GM23338 (cell line): ENCODE measurements at regions not wholly inside any gene's neighbourhood (a gene's known extent, or its start where the extent isn't known, plus 50 kb on each side); places are given as distances from the start of the nearest gene placed in this dataset.

Source experiments
- ATAC-seq: fragments of 200-7000 bp; cut with Tn5 transposase; 3 replicates; pipeline ENCODE4 v1.9.1; 2020
- DNase-seq: peaks from one replicate; pipeline ENCODE4 v3.0.0-alpha.2; 2015; ENCODE audit warnings: low spot score
- H2AFZ ChIP-seq: fragments of 200-600 bp; sonication (generic); 2 replicates; pipeline ENCODE4 v1.8.0; 2016; ENCODE audit warnings: antibody characterized with exemption, mild to moderate bottlenecking, moderate library complexity
- H3F3A ChIP-seq: fragments of 200-600 bp; sonication (generic); replicated peaks from 2 replicates; pipeline ENCODE4 v1.8.0; 2017; ENCODE audit warnings: antibody characterized with exemption, mixed run types, low read depth
- H3K27ac ChIP-seq: fragments of 200-600 bp; sonication (generic); 2 replicates; pipeline ENCODE4 v1.6.1; 2016; ENCODE audit warnings: low read depth
- H3K27me3 ChIP-seq: fragments of 200-600 bp; sonication (generic); 2 replicates; pipeline ENCODE4 v1.8.0; 2016; ENCODE audit warnings: mild to moderate bottlenecking, mixed run types, moderate library complexity; ENCODE audit not compliant: insufficient read depth
- H3K36me3 ChIP-seq: fragments of 200-600 bp; sonication (generic); 2 replicates; pipeline ENCODE4 v1.8.0; 2016; ENCODE audit warnings: mild to moderate bottlenecking; ENCODE audit not compliant: insufficient read depth
- H3K4me1 ChIP-seq: fragments of 200-600 bp; sonication (generic); 2 replicates; pipeline ENCODE4 v1.8.0; 2016; ENCODE audit warnings: mild to moderate bottlenecking, moderate library complexity; ENCODE audit not compliant: insufficient read depth
- H3K4me2 ChIP-seq: fragments of 200-600 bp; sonication (generic); 2 replicates; pipeline ENCODE4 v1.7.1; 2017; ENCODE audit warnings: mixed run types
- H3K4me3 ChIP-seq: fragments of 200-600 bp; sonication (generic); 2 replicates; pipeline ENCODE4 v1.6.1; 2016; ENCODE audit warnings: mixed run types
- H3K79me2 ChIP-seq: fragments of 200-600 bp; sonication (generic); replicated peaks from 2 replicates; pipeline ENCODE4 v1.8.0; 2017; ENCODE audit warnings: mild to moderate bottlenecking; ENCODE audit not compliant: insufficient read depth
- H3K9me2 ChIP-seq: fragments of 200-600 bp; sonication (generic); 2 replicates; pipeline ENCODE4 v1.8.0; 2017; ENCODE audit not compliant: insufficient read depth
- H4K20me1 ChIP-seq: fragments of 200-600 bp; sonication (generic); replicated peaks from 2 replicates; pipeline ENCODE4 v1.8.0; 2017; ENCODE audit warnings: mild to moderate bottlenecking; ENCODE audit not compliant: insufficient read depth
- H3K27ac Mint-ChIP-seq: 2 replicates; pipeline ENCODE4 v1.8.0; 2020; ENCODE audit warnings: inconsistent platforms, mild to moderate bottlenecking, moderate library complexity, mixed read lengths
- H3K27me3 Mint-ChIP-seq: 3 replicates; pipeline ENCODE4 v1.8.0; 2022; ENCODE audit warnings: low read depth, mild to moderate bottlenecking, moderate library complexity, mixed read lengths, inconsistent platforms; ENCODE audit not compliant: insufficient read depth, poor library complexity
- H3K36me3 Mint-ChIP-seq: 3 replicates; pipeline ENCODE4 v1.8.0; 2021; ENCODE audit warnings: low read depth, mild to moderate bottlenecking, inconsistent platforms, moderate library complexity, mixed read lengths
- H3K4me1 Mint-ChIP-seq: 3 replicates; pipeline ENCODE4 v1.8.0; 2020; ENCODE audit warnings: mild to moderate bottlenecking, inconsistent platforms, mixed read lengths
- H3K4me3 Mint-ChIP-seq: 3 replicates; pipeline ENCODE4 v1.8.0; 2021; ENCODE audit warnings: moderate library complexity, mild to moderate bottlenecking, inconsistent platforms, mixed read lengths
- H3K9me3 Mint-ChIP-seq: 3 replicates; pipeline ENCODE4 v1.8.0; 2020; ENCODE audit warnings: moderate library complexity, mild to moderate bottlenecking, inconsistent platforms, mixed read lengths
- CREB1 ChIP-seq: fragments of 250-450 bp; sonication (Bioruptor Pico); IDR thresholded peaks from 2 replicates; pipeline ENCODE4 v1.5.0; 2020; ENCODE audit warnings: low read depth, mild to moderate bottlenecking, moderate library complexity
- CTCF ChIP-seq, 2 experiments: fragments of 200-600 bp in 1 of 2; sonication (generic) in 1 of 2; conservative IDR thresholded peaks; 2 replicates each; pipeline versions ENCODE4 v1.5.1 to v1.6.1; 2016 to 2017; ENCODE audit warnings: antibody characterized with exemption in 2 of 2, low read depth in 2 of 2, mild to moderate bottlenecking in 2 of 2, moderate library complexity in 1 of 2
- ETS1 ChIP-seq: IDR thresholded peaks from 2 replicates; pipeline ENCODE4 v1.6.1; 2016; ENCODE audit warnings: antibody characterized with exemption
- EZH2 ChIP-seq: fragments of 200-600 bp; sonication (generic); IDR thresholded peaks from one replicate; pipeline ENCODE4 v1.8.0; 2017; ENCODE audit warnings: antibody characterized with exemption, mild to moderate bottlenecking, low read depth; ENCODE audit not compliant: unreplicated experiment
- EZH2phosphoT487 ChIP-seq: fragments of 200-600 bp; sonication (generic); IDR thresholded peaks from one replicate; pipeline ENCODE4 v1.8.1; 2018; ENCODE audit warnings: antibody characterized with exemption; ENCODE audit not compliant: unreplicated experiment
- JUNB ChIP-seq: IDR thresholded peaks from one replicate; pipeline ENCODE4 v1.6.1; 2016; ENCODE audit warnings: antibody characterized with exemption; ENCODE audit not compliant: unreplicated experiment
- NANOG ChIP-seq: IDR thresholded peaks from 2 replicates; pipeline ENCODE4 v1.6.1; 2016; ENCODE audit warnings: antibody characterized with exemption, borderline replicate concordance
- POLR2AphosphoS5 ChIP-seq: IDR thresholded peaks from 2 replicates; pipeline ENCODE4 v1.6.1; 2016; ENCODE audit warnings: antibody characterized with exemption, low read depth
- REST ChIP-seq: IDR thresholded peaks from one replicate; pipeline ENCODE4 v1.6.1; 2018; ENCODE audit warnings: antibody characterized with exemption; ENCODE audit not compliant: unreplicated experiment
- STAT1 ChIP-seq: IDR thresholded peaks from one replicate; pipeline ENCODE4 v1.6.1; 2016; ENCODE audit warnings: antibody characterized with exemption; ENCODE audit not compliant: unreplicated experiment
- ZNF114 ChIP-seq: fragments of 250-450 bp; sonication (Bioruptor Pico); IDR thresholded peaks from 2 replicates; pipeline ENCODE4 v1.5.0; 2020; ENCODE audit warnings: mild to moderate bottlenecking, moderate library complexity
- ZNF331 ChIP-seq: fragments of 250-450 bp; sonication (Bioruptor Pico); IDR thresholded peaks from 2 replicates; pipeline ENCODE4 v1.5.0; 2020; ENCODE audit warnings: low read depth, mild to moderate bottlenecking, moderate library complexity
- ZNF462 ChIP-seq: fragments of 250-450 bp; sonication (Bioruptor Pico); IDR thresholded peaks from 2 replicates; pipeline ENCODE4 v1.5.0; 2020; ENCODE audit warnings: mild to moderate bottlenecking, moderate library complexity

- H2AFZ ChIP-seq: no peak overlapping the region
- no peaks in the 10 kb centered on the region for H3K36me3 Mint-ChIP-seq
Observed at GRCh38 chr11:64445651-64446050, 86.7 kb downstream of the RPS6KA4 start.

More at GRCh38 chr11:64445651-64446050, 86.7 kb downstream of the RPS6KA4 start:
- TF ChIP-seq STAT1: no peak
- TF ChIP-seq REST: no peak
- TF ChIP-seq ETS1: no peak
- TF ChIP-seq ZNF331 (CRISPR knock-in tag): no peak
- TF ChIP-seq ZNF114 (CRISPR knock-in tag): no peak
- no peak for TF ChIP-seq POLR2AphosphoS5
- TF ChIP-seq CREB1 (CRISPR knock-in tag): no peak
- no peak for TF ChIP-seq CTCF (conservative IDR thresholded peaks at IDR 0.05; ENCODE audit: low read depth in 2 of 2)
- TF ChIP-seq NANOG: no peak
- no peak for TF ChIP-seq ZNF462 (CRISPR knock-in tag)
- no peak for TF ChIP-seq JUNB
- no peak for TF ChIP-seq EZH2
- no peak for TF ChIP-seq EZH2phosphoT487
- Histone ChIP-seq H3F3A (no peaks in the 10 kb centered on the region; the same call in 1 of the 2 replicates), H3K4me2 (no peak overlapping the region), H4K20me1 (no peaks in the 10 kb centered on the region), H3K4me1 (peaks cover 11% of the 10 kb centered on the region), H3K79me2 (no peaks in the 10 kb centered on the region), H3K4me3 (no peak overlapping the region), H3K9me2 (no peaks in the 10 kb centered on the region), H3K27ac (no peak overlapping the region), H3K27me3 (peaks cover 16% of the 10 kb centered on the region; the same call in 1 of the 2 replicates), H3K36me3 (no peaks in the 10 kb centered on the region)
- Mint-ChIP-seq H3K27me3 (peaks cover 21% of the 10 kb centered on the region), H3K4me1 (peaks cover 15% of the 10 kb centered on the region), H3K27ac (no peak overlapping the region), H3K9me3 (peaks cover 3% of the 10 kb centered on the region; the same call in 1 of the 3 replicates), H3K4me3 (no peak overlapping the region)
- DNase-seq (no peak), ATAC-seq (no peak)
